ENCODE measurements at regions not wholly inside any gene's neighbourhood (a gene's known extent, or its start where the extent isn't known, plus 50 kb on each side); places are given as distances from the start of the nearest gene placed in this dataset.

DNA sequence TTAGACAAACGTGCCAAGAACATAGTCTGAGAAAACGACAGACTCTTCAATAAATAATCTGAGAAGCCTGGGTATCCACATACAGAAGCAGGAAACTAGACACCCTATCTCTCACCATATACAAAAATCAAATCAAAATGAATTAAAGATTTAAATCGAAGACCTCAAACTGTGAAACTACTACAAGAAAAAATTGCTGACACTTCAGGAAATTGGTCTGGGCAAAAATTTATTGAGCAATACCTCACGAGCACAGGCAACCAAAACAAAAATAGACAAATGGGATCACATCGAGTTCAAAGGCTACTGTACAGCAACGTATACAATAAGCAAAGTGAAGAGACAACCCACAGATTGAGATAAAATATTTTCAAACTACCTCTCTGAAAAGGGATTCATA is 292.8 kb upstream of the RGS18 start:
- TF ChIP-seq BHLHE40 (IDR thresholded peaks at IDR 0.05; ENCODE audit: borderline replicate concordance) (no peak), CTBP1 (IDR thresholded peaks at IDR 0.05; ENCODE audit: borderline replicate concordance) (no peak), FOXK2 (IDR thresholded peaks at IDR 0.05) (no peak), NFRKB (IDR thresholded peaks at IDR 0.05) (no peak), SP1 (IDR thresholded peaks at IDR 0.05) (no peak), SUZ12 (IDR thresholded peaks at IDR 0.05) (no peak), TARDBP (IDR thresholded peaks at IDR 0.05) (no peak), ARNT (IDR thresholded peaks at IDR 0.05) (no peak), ELF4 (IDR thresholded peaks at IDR 0.05) (no peak), PKNOX1 (IDR thresholded peaks at IDR 0.05) (no peak), FOXA1 (IDR thresholded peaks at IDR 0.05) (no peak), FOXM1 (IDR thresholded peaks at IDR 0.05; ENCODE audit: borderline replicate concordance) (no peak), ZNF384 (IDR thresholded peaks at IDR 0.05) (no peak), LEF1 (IDR thresholded peaks at IDR 0.05; ENCODE audit: borderline replicate concordance) (no peak)
